Calu3 (cell line): ENCODE measurements at regions not wholly inside any gene's neighbourhood (a gene's known extent, or its start where the extent isn't known, plus 50 kb on each side); places are given as distances from the start of the nearest gene placed in this dataset.

Experiments
- BruUV-seq: library from RNA; stranded (reverse); fragments of 400-500 nt; replicated peaks from 2 replicates; lab custom pipeline; 2021; lab: Mats Ljungman, UMichigan
- CTCF ChIA-PET: fragments of 300-600 bp; sonication (Branson Sonifier 250); formaldehyde crosslinking; loops from one replicate; lab custom pipeline; 2022; ENCODE audit warnings: antibody characterized with exemption; lab: Charles Lee
- DNase-seq: peaks from one replicate; pipeline ENCODE4 v3.0.0; 2022
- H3K27ac Mint-ChIP-seq: one replicate; pipeline ENCODE4 v1.8.0; 2022; ENCODE audit warnings: mixed read lengths; ENCODE audit not compliant: unreplicated experiment
- H3K27me3 Mint-ChIP-seq: one replicate; pipeline ENCODE4 v1.8.0; 2022; ENCODE audit warnings: mixed read lengths; ENCODE audit not compliant: unreplicated experiment
- H3K36me3 Mint-ChIP-seq: one replicate; pipeline ENCODE4 v1.8.0; 2022; ENCODE audit warnings: mild to moderate bottlenecking, moderate library complexity, mixed read lengths; ENCODE audit not compliant: insufficient read depth, unreplicated experiment
- H3K4me1 Mint-ChIP-seq: one replicate; pipeline ENCODE4 v1.8.0; 2022; ENCODE audit warnings: mild to moderate bottlenecking, low read depth, mixed read lengths; ENCODE audit not compliant: unreplicated experiment
- H3K4me3 Mint-ChIP-seq: one replicate; pipeline ENCODE4 v1.8.0; 2022; ENCODE audit warnings: mild to moderate bottlenecking, low read depth, moderate library complexity, mixed read lengths; ENCODE audit not compliant: unreplicated experiment
- H3K9me3 Mint-ChIP-seq: one replicate; pipeline ENCODE4 v1.8.0; 2022; ENCODE audit warnings: low read depth, mixed read lengths; ENCODE audit not compliant: unreplicated experiment
- intact Hi-C: fragments of 100-400 bp; cut with micrococcal nuclease; formaldehyde crosslinking; loops from one replicate; pipeline ENCODE4 v1.10.0; 2022; ENCODE audit not compliant: unreplicated experiment
- TF ChIP-seq, protein P1 (sequence below): fragments of 200-600 bp; IDR thresholded peaks from one replicate; pipeline ENCODE4 v1.8.0; 2022; ENCODE audit warnings: antibody characterized with exemption; ENCODE audit not compliant: unreplicated experiment

GRCh38 chr6:166023273-166023989, 144.2 kb downstream of the TBXT start:
- Mint-ChIP-seq H3K4me1 (no peaks in the 10 kb centered on the region), H3K9me3 (no peaks in the 10 kb centered on the region), H3K36me3 (no peaks in the 10 kb centered on the region), H3K4me3 (no peak overlapping the region), H3K27me3 (peaks cover 27% of the 10 kb centered on the region), H3K27ac (no peak overlapping the region)
- CTCF ChIA-PET, result interaction anchor here (0.8 kb wide), 1 partner anchor 36 kb away, joined by 4 read pairs; no protein-coding TSS in a partner anchor
- no peak for DNase-seq
- TF ChIP-seq, protein P1, sequence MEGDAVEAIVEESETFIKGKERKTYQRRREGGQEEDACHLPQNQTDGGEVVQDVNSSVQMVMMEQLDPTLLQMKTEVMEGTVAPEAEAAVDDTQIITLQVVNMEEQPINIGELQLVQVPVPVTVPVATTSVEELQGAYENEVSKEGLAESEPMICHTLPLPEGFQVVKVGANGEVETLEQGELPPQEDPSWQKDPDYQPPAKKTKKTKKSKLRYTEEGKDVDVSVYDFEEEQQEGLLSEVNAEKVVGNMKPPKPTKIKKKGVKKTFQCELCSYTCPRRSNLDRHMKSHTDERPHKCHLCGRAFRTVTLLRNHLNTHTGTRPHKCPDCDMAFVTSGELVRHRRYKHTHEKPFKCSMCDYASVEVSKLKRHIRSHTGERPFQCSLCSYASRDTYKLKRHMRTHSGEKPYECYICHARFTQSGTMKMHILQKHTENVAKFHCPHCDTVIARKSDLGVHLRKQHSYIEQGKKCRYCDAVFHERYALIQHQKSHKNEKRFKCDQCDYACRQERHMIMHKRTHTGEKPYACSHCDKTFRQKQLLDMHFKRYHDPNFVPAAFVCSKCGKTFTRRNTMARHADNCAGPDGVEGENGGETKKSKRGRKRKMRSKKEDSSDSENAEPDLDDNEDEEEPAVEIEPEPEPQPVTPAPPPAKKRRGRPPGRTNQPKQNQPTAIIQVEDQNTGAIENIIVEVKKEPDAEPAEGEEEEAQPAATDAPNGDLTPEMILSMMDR, result no peak
- intact Hi-C loops, result no loop called here
- BruUV-seq, result no TSS peak

GRCh38 chr6:166021429-166021828, 146.2 kb downstream of the TBXT start:
- intact Hi-C loops, result no loop called here
- Mint-ChIP-seq H3K4me3 (no peak overlapping the region), H3K4me1 (no peaks in the 10 kb centered on the region), H3K27ac (no peak overlapping the region), H3K27me3 (peaks cover 41% of the 10 kb centered on the region), H3K36me3 (no peaks in the 10 kb centered on the region), H3K9me3 (peaks cover 5% of the 10 kb centered on the region)
- no TSS peak for BruUV-seq
- no peak for DNase-seq
- CTCF ChIA-PET, result no interaction called here
- TF ChIP-seq, protein P1, result no peak

DNA sequence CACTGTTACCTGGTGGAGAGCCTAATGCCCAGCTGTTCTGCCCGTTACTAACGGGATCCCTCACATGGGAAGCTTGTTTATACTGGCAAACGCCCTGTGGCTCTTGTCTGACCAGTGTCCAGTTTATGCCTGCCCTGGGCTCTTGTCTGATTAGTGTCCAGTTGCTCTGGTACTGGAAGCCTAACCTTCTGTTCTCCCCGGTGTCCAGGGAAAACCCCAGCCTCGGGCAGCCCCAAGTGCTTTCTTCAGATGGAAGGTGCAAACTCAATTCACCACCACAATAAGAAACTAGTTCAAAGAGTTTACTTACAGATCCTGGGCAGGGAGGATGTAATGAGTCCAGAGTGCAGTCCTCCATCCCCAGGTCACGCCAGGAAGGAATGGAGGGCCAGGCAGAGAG, 148.4 kb downstream of the TBXT start:
- DNase-seq, result no peak
- intact Hi-C loops, result no loop called here
- peaks cover 60% of the 10 kb centered on the region for H3K27me3 Mint-ChIP-seq
- H3K4me1 Mint-ChIP-seq, result no peaks in the 10 kb centered on the region
- H3K27ac Mint-ChIP-seq, result no peak overlapping the region
- H3K9me3 Mint-ChIP-seq, result peaks cover 5% of the 10 kb centered on the region
- TF ChIP-seq, protein P1, result no peak
- BruUV-seq, result no TSS peak
- H3K36me3 Mint-ChIP-seq, result no peaks in the 10 kb centered on the region
- H3K4me3 Mint-ChIP-seq, result no peak overlapping the region
- CTCF ChIA-PET, result no interaction called here

GRCh38 chr6:166017032-166017635, 150.5 kb downstream of the TBXT start:
- Mint-ChIP-seq H3K27me3 (peaks cover 81% of the 10 kb centered on the region), H3K4me1 (no peaks in the 10 kb centered on the region), H3K36me3 (no peaks in the 10 kb centered on the region), H3K4me3 (no peak overlapping the region), H3K27ac (no peak overlapping the region), H3K9me3 (peaks cover 5% of the 10 kb centered on the region)
- BruUV-seq, result no TSS peak
- DNase-seq, result no peak
- CTCF ChIA-PET, result no interaction called here
- intact Hi-C loops, result no loop called here
- TF ChIP-seq, protein P1, result no peak
